Hepatocyte (in vitro differentiated cells): ENCODE measurements at regions not wholly inside any gene's neighbourhood (a gene's known extent, or its start where the extent isn't known, plus 50 kb on each side); places are given as distances from the start of the nearest gene placed in this dataset.

Experiments
- EZH2 ChIP-seq: fragments of 200-600 bp; sonication (generic); IDR thresholded peaks from 2 replicates; pipeline ENCODE4 v1.6.1; 2016; ENCODE audit warnings: antibody characterized with exemption, mild to moderate bottlenecking, borderline replicate concordance
- TF ChIP-seq, protein P1 (sequence below): fragments of 200-600 bp; sonication (generic); IDR thresholded peaks from 2 replicates; pipeline ENCODE4 v1.5.1; 2016; ENCODE audit warnings: antibody characterized with exemption, mild to moderate bottlenecking; ENCODE audit not compliant: poor library complexity

DNA sequence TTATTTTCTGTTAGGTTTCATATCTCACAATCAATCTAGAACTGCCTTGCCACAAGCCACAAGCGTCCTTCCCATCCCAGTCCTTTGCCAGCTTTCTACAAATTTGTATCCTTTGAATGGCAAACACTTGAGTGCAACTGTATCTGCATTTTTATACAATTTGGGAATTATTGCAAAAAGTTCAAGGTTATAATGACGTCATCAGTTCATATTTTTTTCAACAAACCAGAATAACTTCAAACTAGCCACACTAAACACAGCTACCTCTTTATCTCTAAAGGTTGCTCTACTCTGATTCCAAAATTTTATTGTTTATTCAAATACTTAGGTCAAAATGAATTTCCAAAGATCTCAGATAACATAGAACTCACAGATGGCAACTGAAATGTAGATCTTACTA is 877.1 kb downstream of the TMEM182 start:
- no peak for TF ChIP-seq EZH2
- TF ChIP-seq, protein P1, sequence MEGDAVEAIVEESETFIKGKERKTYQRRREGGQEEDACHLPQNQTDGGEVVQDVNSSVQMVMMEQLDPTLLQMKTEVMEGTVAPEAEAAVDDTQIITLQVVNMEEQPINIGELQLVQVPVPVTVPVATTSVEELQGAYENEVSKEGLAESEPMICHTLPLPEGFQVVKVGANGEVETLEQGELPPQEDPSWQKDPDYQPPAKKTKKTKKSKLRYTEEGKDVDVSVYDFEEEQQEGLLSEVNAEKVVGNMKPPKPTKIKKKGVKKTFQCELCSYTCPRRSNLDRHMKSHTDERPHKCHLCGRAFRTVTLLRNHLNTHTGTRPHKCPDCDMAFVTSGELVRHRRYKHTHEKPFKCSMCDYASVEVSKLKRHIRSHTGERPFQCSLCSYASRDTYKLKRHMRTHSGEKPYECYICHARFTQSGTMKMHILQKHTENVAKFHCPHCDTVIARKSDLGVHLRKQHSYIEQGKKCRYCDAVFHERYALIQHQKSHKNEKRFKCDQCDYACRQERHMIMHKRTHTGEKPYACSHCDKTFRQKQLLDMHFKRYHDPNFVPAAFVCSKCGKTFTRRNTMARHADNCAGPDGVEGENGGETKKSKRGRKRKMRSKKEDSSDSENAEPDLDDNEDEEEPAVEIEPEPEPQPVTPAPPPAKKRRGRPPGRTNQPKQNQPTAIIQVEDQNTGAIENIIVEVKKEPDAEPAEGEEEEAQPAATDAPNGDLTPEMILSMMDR: no peak
